Calu3 (cell line): ENCODE measurements at regions not wholly inside any gene's neighbourhood (a gene's known extent, or its start where the extent isn't known, plus 50 kb on each side); places are given as distances from the start of the nearest gene placed in this dataset.

Experiments used
- BruUV-seq: library from RNA; stranded (reverse); fragments of 400-500 nt; replicated peaks from 2 replicates; lab custom pipeline; 2021; lab: Mats Ljungman, UMichigan
- CTCF ChIA-PET: fragments of 300-600 bp; sonication (Branson Sonifier 250); formaldehyde crosslinking; loops from one replicate; lab custom pipeline; 2022; ENCODE audit warnings: antibody characterized with exemption; lab: Charles Lee
- DNase-seq: peaks from one replicate; pipeline ENCODE4 v3.0.0; 2022
- H3K27ac Mint-ChIP-seq: one replicate; pipeline ENCODE4 v1.8.0; 2022; ENCODE audit warnings: mixed read lengths; ENCODE audit not compliant: unreplicated experiment
- H3K27me3 Mint-ChIP-seq: one replicate; pipeline ENCODE4 v1.8.0; 2022; ENCODE audit warnings: mixed read lengths; ENCODE audit not compliant: unreplicated experiment
- H3K36me3 Mint-ChIP-seq: one replicate; pipeline ENCODE4 v1.8.0; 2022; ENCODE audit warnings: mild to moderate bottlenecking, moderate library complexity, mixed read lengths; ENCODE audit not compliant: insufficient read depth, unreplicated experiment
- H3K4me1 Mint-ChIP-seq: one replicate; pipeline ENCODE4 v1.8.0; 2022; ENCODE audit warnings: mild to moderate bottlenecking, low read depth, mixed read lengths; ENCODE audit not compliant: unreplicated experiment
- H3K4me3 Mint-ChIP-seq: one replicate; pipeline ENCODE4 v1.8.0; 2022; ENCODE audit warnings: mild to moderate bottlenecking, low read depth, moderate library complexity, mixed read lengths; ENCODE audit not compliant: unreplicated experiment
- H3K9me3 Mint-ChIP-seq: one replicate; pipeline ENCODE4 v1.8.0; 2022; ENCODE audit warnings: low read depth, mixed read lengths; ENCODE audit not compliant: unreplicated experiment
- CTCF ChIP-seq: fragments of 200-600 bp; IDR thresholded peaks from one replicate; pipeline ENCODE4 v1.8.0; 2022; ENCODE audit warnings: antibody characterized with exemption; ENCODE audit not compliant: unreplicated experiment
- intact Hi-C: fragments of 100-400 bp; cut with micrococcal nuclease; formaldehyde crosslinking; loops from one replicate; pipeline ENCODE4 v1.10.0; 2022; ENCODE audit not compliant: unreplicated experiment

- no TSS peak for BruUV-seq
- DNase-seq, result no peak
- no peak overlapping the region for H3K27ac Mint-ChIP-seq
- no peaks in the 10 kb centered on the region for H3K36me3 Mint-ChIP-seq
- no peak for TF ChIP-seq CTCF
- intact Hi-C loops, result no loop called here
- H3K4me1 Mint-ChIP-seq, result no peaks in the 10 kb centered on the region
- H3K4me3 Mint-ChIP-seq, result no peak overlapping the region
- no peaks in the 10 kb centered on the region for H3K27me3 Mint-ChIP-seq
- H3K9me3 Mint-ChIP-seq, result peaks cover 15% of the 10 kb centered on the region
- CTCF ChIA-PET, result interaction anchor here (0.7 kb wide), 1 partner anchor 33 kb away, joined by 3 read pairs; no protein-coding TSS in a partner anchor
These were observed 661.0 kb upstream of the CDH18 start for GRCh38 chr5:20648981-20649380.

GRCh38 chr5:20636686-20637085 is 648.7 kb upstream of the CDH18 start:
- TF ChIP-seq CTCF, result no peak
- H3K9me3 Mint-ChIP-seq, result no peaks in the 10 kb centered on the region
- no peak overlapping the region for H3K27ac Mint-ChIP-seq
- no peaks in the 10 kb centered on the region for H3K36me3 Mint-ChIP-seq
- DNase-seq, result no peak
- BruUV-seq, result no TSS peak
- no peak overlapping the region for H3K4me3 Mint-ChIP-seq
- intact Hi-C loops, result no loop called here
- CTCF ChIA-PET, result no interaction called here
- H3K27me3 Mint-ChIP-seq, result no peaks in the 10 kb centered on the region
- H3K4me1 Mint-ChIP-seq, result no peaks in the 10 kb centered on the region

- intact Hi-C loops, result no loop called here
- Mint-ChIP-seq H3K9me3 (peaks cover 4% of the 10 kb centered on the region), H3K27me3 (no peaks in the 10 kb centered on the region), H3K27ac (no peak overlapping the region), H3K4me1 (no peaks in the 10 kb centered on the region), H3K36me3 (no peaks in the 10 kb centered on the region), H3K4me3 (no peak overlapping the region)
- CTCF ChIA-PET, result no interaction called here
- no TSS peak for BruUV-seq
- DNase-seq, result no peak
- no peak for TF ChIP-seq CTCF
These were observed 631.6 kb upstream of the CDH18 start for GRCh38 chr5:20619591-20619990.

- H3K27ac Mint-ChIP-seq, result no peak overlapping the region
- no peak for DNase-seq
- H3K9me3 Mint-ChIP-seq, result peaks cover 4% of the 10 kb centered on the region
- H3K4me1 Mint-ChIP-seq, result no peaks in the 10 kb centered on the region
- intact Hi-C loops, result no loop called here
- no TSS peak for BruUV-seq
- no peaks in the 10 kb centered on the region for H3K27me3 Mint-ChIP-seq
- no peak for TF ChIP-seq CTCF
- no peak overlapping the region for H3K4me3 Mint-ChIP-seq
- CTCF ChIA-PET, result interaction anchor here (0.6 kb wide), 1 partner anchor 14 kb away, joined by 4 read pairs; no protein-coding TSS in a partner anchor
- no peaks in the 10 kb centered on the region for H3K36me3 Mint-ChIP-seq
These were observed 630.3 kb upstream of the CDH18 start for GRCh38 chr5:20618340-20618739.
